PC-9 (cell line): ENCODE measurements at regions not wholly inside any gene's neighbourhood (a gene's known extent, or its start where the extent isn't known, plus 50 kb on each side); places are given as distances from the start of the nearest gene placed in this dataset.

Source experiments
- BruUV-seq: library from RNA; stranded (reverse); fragments of 400-500 nt; replicated peaks from 2 replicates; lab custom pipeline; 2021; lab: Mats Ljungman, UMichigan
- CTCF ChIA-PET: fragments of 300-600 bp; sonication (Branson Sonifier 250); formaldehyde crosslinking; loops from one replicate; lab custom pipeline; 2022; ENCODE audit warnings: antibody characterized with exemption; lab: Charles Lee
- POLR2A ChIA-PET: fragments of 300-600 bp; sonication (Branson Sonifier 250); formaldehyde crosslinking; loops from one replicate; lab custom pipeline; 2022; ENCODE audit warnings: antibody characterized with exemption; ENCODE audit not compliant: unreplicated experiment; lab: Charles Lee
- DNase-seq, 2 experiments: peaks; one replicate each; pipeline versions ENCODE4 v3.0.0 to v3.0.0-alpha.2; 2015 to 2022; ENCODE audit warnings: mixed read lengths in 1 of 2
- H2AFZ ChIP-seq: fragments of 200-600 bp; sonication (generic); 2 replicates; pipeline ENCODE4 v1.8.1; 2017; ENCODE audit warnings: antibody characterized with exemption
- H3F3A ChIP-seq: fragments of 200-600 bp; sonication (generic); 2 replicates; pipeline ENCODE4 v1.8.1; 2017; ENCODE audit warnings: antibody characterized with exemption, mild to moderate bottlenecking, low read depth; ENCODE audit not compliant: insufficient read depth
- H3K27ac ChIP-seq: fragments of 200-600 bp; sonication (generic); 2 replicates; pipeline ENCODE4 v1.6.1; 2016; ENCODE audit warnings: mixed run types
- H3K27me3 ChIP-seq: fragments of 200-600 bp; sonication (generic); 2 replicates; pipeline ENCODE4 v1.6.1; 2016; ENCODE audit warnings: low read depth, mixed run types; ENCODE audit not compliant: insufficient read depth
- H3K36me3 ChIP-seq: fragments of 200-600 bp; sonication (generic); 2 replicates; pipeline ENCODE4 v1.6.1; 2016; ENCODE audit warnings: low read depth, mixed run types
- H3K4me1 ChIP-seq: fragments of 200-600 bp; sonication (generic); replicated peaks from 2 replicates; pipeline ENCODE4 v1.6.1; 2016; ENCODE audit warnings: mixed run types; ENCODE audit not compliant: insufficient read depth
- H3K4me2 ChIP-seq: fragments of 200-600 bp; sonication (generic); 2 replicates; pipeline ENCODE4 v1.6.1; 2017; ENCODE audit warnings: mixed run types
- H3K4me3 ChIP-seq: fragments of 200-600 bp; sonication (generic); 2 replicates; pipeline ENCODE4 v1.6.1; 2016; ENCODE audit warnings: mixed run types
- H3K79me2 ChIP-seq: fragments of 200-600 bp; sonication (generic); 2 replicates; pipeline ENCODE4 v1.6.1; 2017; ENCODE audit warnings: low read depth, mixed run types
- H3K9me2 ChIP-seq: fragments of 200-600 bp; sonication (generic); 2 replicates; pipeline ENCODE4 v1.8.1; 2017; ENCODE audit warnings: mild to moderate bottlenecking; ENCODE audit not compliant: insufficient read depth
- H3K9me3 ChIP-seq: fragments of 200-600 bp; sonication (generic); 2 replicates; pipeline ENCODE4 v1.8.1; 2016; ENCODE audit warnings: low read depth; ENCODE audit not compliant: insufficient read depth
- H4K20me1 ChIP-seq: fragments of 200-600 bp; sonication (generic); 2 replicates; pipeline ENCODE4 v1.8.1; 2017; ENCODE audit not compliant: insufficient read depth
- CTCF ChIP-seq: fragments of 200-600 bp; sonication (generic); conservative IDR thresholded peaks from 2 replicates; pipeline ENCODE4 v1.6.1; 2017; ENCODE audit warnings: mixed run types, antibody characterized with exemption, mild to moderate bottlenecking, moderate library complexity
- EZH2 ChIP-seq: fragments of 200-600 bp; sonication (generic); IDR thresholded peaks from 2 replicates; pipeline ENCODE4 v1.8.0; 2017; ENCODE audit warnings: antibody characterized with exemption, low read depth
- intact Hi-C: fragments of 100-400 bp; cut with micrococcal nuclease; formaldehyde crosslinking; loops from one replicate; pipeline ENCODE4 v1.10.0; 2022; ENCODE audit not compliant: unreplicated experiment

- CTCF ChIA-PET, result no interaction called here
- Histone ChIP-seq H3F3A (no peaks in the 10 kb centered on the region; the same call in 1 of the 2 replicates), H3K9me3 (no peaks in the 10 kb centered on the region), H3K9me2 (no peaks in the 10 kb centered on the region), H3K4me2 (no peak overlapping the region), H3K4me1 (no peaks in the 10 kb centered on the region), H3K4me3 (no peak overlapping the region), H3K27ac (no peak overlapping the region), H3K36me3 (no peaks in the 10 kb centered on the region), H2AFZ (no peak overlapping the region), H4K20me1 (no peaks in the 10 kb centered on the region), H3K27me3 (no peaks in the 10 kb centered on the region), H3K79me2 (no peaks in the 10 kb centered on the region)
- no peak for DNase-seq
- no peak for TF ChIP-seq EZH2
- TF ChIP-seq CTCF, result no peak
- intact Hi-C loops, result no loop called here
- no TSS peak for BruUV-seq
- POLR2A ChIA-PET, result no interaction called here
These were observed 56.7 kb upstream of the MAGI1 start for GRCh38 chr3:66095295-66096001.

GRCh38 chr3:66093981-66094380 lies 55.3 kb upstream of the MAGI1 start:
- no peaks in the 10 kb centered on the region for H3K9me3 ChIP-seq
- H3K4me3 ChIP-seq, result no peak overlapping the region
- no peaks in the 10 kb centered on the region for H3K79me2 ChIP-seq
- H4K20me1 ChIP-seq, result no peaks in the 10 kb centered on the region
- intact Hi-C loops, result no loop called here
- no peak overlapping the region for H3K27ac ChIP-seq
- TF ChIP-seq CTCF (no peak), EZH2 (no peak)
- ChIA-PET POLR2A (no interaction called here), CTCF (no interaction called here)
- no peaks in the 10 kb centered on the region for H3K4me1 ChIP-seq
- no peaks in the 10 kb centered on the region for H3K9me2 ChIP-seq
- no peaks in the 10 kb centered on the region for H3K27me3 ChIP-seq
- H3F3A ChIP-seq, result no peaks in the 10 kb centered on the region; the same call in 1 of the 2 replicates
- BruUV-seq, result no TSS peak
- no peak for DNase-seq
- H3K36me3 ChIP-seq, result no peaks in the 10 kb centered on the region
- H3K4me2 ChIP-seq, result no peak overlapping the region
- H2AFZ ChIP-seq, result no peak overlapping the region

GRCh38 chr3:66092175-66092995 lies 53.7 kb upstream of the MAGI1 start:
- DNase-seq, result no peak
- Histone ChIP-seq H4K20me1 (no peaks in the 10 kb centered on the region), H3K27ac (no peak overlapping the region), H2AFZ (no peak overlapping the region), H3K4me1 (no peaks in the 10 kb centered on the region), H3K79me2 (no peaks in the 10 kb centered on the region), H3K9me3 (no peaks in the 10 kb centered on the region), H3K4me2 (no peak overlapping the region), H3K9me2 (no peaks in the 10 kb centered on the region), H3K36me3 (no peaks in the 10 kb centered on the region), H3K4me3 (no peak overlapping the region), H3F3A (no peaks in the 10 kb centered on the region; the same call in 1 of the 2 replicates), H3K27me3 (no peaks in the 10 kb centered on the region)
- intact Hi-C loops, result no loop called here
- CTCF ChIA-PET, result no interaction called here
- BruUV-seq, result no TSS peak
- POLR2A ChIA-PET, result interaction anchor here (0.5 kb wide), 1 partner anchor 13 kb away, joined by 3 read pairs; no protein-coding TSS in a partner anchor
- TF ChIP-seq EZH2 (no peak), CTCF (no peak)
